ENCODE measurements at regions not wholly inside any gene's neighbourhood (a gene's known extent, or its start where the extent isn't known, plus 50 kb on each side); places are given as distances from the start of the nearest gene placed in this dataset.
"Not testable (repeated sequence)": the region's sequence is repeated elsewhere in the genome, so short reads cannot be mapped to it uniquely, and the experiment has no call there.

DNA sequence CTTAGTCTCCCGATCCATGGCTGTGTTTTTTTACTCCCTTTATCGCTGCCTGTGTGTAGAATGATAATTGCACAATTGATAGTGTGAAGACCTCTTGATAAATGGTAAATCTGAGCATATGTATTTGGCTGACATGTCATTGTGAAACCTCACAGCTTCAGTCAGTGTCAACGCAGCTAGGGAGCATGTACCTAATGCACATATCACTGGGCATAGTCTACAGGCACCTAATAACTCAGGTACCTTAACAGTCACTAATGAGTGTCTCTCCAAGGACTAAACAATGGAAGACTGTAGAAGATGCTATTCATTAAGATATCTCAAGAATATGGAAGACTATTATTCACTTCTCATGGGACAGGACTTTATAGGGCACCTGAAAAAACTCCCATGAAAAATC lies 101.0 kb upstream of the PTPN20 start:
- DNase-seq = not testable (repeated sequence)

DNA sequence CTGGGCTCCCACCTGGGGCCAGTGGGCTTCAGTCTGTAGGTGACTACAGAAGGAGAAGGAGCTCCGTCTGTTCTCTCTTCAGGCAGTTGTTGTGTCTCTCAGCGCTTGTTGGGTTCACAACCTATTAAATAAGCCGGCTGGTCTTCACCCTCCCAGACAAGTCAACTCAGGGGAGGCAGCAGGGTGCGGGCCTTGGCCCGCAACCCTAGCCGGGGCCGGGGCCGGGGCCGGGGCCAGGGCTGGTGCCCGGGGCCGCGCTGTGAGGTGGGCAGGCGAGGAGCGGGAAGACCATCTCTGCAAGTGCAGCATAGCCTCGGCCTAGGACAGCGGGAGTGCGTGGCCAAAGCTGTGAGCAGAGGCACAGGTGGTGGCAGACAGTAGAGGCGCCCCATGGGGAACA lies 95.1 kb upstream of the PTPN20 start:
- DNase-seq = not testable (repeated sequence)

DNA sequence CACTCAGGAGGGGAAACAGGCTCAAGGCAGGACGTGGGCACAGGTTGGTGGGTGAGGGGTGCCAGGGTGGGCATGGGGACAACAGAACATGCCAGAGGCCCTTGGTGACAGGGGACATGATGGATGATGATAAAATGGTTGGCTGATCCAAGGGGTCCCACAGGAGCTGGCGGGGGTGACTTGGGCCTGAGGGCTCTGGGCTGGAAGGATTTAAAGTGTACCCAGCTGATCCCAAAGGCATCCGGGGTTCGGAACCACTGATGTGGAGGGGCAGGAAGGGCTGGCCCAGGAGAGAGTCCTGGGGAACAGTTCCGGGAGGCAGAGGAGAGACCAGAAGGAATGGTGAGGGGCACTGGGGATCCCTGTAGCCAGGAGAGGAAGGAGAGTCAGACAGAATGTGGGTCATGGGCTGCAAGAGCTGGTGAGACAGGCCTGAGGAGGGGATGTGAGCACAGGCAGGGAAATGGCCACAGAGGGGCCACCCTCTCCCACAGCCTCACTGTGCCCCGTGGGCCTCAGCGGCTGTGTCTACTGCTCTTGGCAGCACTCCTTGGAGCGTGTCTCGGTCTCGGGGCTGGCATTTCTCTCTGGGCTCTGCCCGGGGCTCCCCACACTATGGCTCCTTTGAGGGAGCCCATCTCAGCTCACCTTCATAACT lies 70.7 kb upstream of the PTPN20 start:
- not testable (repeated sequence) for DNase-seq

DNA sequence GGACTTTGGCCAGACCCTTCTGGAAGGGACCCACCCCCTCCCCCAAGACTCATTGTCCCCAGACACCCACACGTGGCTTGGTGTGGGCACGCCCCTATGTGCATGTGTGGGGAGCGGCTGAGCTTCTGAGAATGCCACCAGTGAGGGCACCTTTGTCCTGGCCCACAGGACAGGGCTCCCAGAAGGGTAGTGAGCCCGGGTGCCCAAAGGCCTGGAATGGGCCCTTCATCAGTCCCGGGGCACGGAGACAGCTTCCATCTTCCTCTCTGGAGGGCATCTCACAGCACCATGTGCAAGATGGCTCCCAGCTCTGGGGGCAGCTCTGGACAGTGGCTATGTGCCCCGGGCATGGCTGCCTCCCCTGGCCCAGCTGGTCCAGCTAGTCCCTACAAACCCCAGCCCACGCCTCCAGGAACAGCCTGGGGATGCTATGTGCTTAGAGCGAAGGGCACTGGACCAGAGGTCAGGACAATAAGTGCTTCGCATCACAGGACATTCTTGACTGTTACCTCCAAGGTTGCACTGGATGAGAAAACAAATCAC lies 70.1 kb upstream of the PTPN20 start:
- DNase-seq = not testable (repeated sequence)

DNA sequence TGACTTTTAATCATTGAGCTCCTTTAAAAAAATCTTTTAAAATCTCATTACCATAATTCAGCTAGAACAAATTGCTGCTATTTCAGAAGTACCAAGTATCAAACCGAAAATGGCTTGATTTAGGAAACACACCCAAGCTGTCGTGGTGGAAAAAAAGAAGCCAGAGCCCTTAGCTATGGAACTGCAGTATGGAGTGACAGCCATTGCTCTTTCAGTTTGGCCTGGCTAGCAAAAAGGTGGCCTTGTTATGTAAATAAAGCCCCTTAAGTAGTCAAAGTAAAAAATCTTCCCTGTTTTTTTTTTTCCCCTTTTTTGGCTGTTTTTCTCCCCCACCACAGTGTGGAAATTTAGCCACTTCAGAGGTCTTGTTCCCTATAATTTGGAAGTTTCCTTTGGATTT lies 66.0 kb upstream of the PTPN20 start:
- DNase-seq = not testable (repeated sequence)

DNA sequence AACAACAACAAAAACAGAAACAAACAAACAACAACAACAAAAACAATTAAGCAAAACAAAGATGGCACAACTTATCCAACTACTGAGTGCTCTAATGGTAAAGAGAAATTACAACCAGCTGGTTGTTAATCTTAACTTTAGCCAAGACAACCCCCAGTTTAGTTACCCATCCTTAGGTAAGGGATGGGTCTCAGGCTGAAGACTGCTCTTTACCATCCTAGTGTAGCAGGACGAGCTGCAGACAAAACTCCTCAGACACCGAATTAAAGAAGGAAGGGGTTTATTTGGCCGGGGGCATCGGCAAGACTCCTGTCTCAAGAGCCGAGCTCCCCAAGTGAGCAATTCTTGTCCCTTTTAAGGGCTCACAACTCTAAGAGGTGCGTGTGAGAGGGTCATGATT lies 65.6 kb upstream of the PTPN20 start:
- not testable (repeated sequence) for DNase-seq

DNA sequence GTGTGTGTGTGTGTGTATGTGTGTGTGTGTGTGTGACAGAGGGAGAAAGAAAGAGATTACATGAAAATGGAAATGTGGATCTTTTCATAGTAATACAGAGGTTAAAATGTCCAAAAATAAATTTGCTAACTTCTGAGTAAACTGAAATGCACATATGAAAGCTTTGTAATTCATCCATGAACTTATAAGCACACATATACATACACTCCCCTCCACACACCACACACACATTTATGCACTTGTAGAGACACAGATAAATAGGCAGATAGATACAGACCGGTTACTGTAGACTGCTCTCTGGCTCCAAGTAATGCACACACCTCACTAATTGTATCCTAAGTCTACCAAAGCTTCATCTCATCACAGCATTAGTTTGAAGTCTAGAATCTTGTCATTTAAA lies 50.5 kb upstream of the PTPN20 start:
- not testable (repeated sequence) for DNase-seq

Measured in CD4-positive, alpha-beta T cell treated with Interleukin-6 for 4 hours (primary cell).